ENCODE measurements at regions not wholly inside any gene's neighbourhood (a gene's known extent, or its start where the extent isn't known, plus 50 kb on each side); places are given as distances from the start of the nearest gene placed in this dataset.

GRCh38 chr15:93150910-93151881 is 62.2 kb upstream of the RGMA start:
- TF ChIP-seq, protein P1, sequence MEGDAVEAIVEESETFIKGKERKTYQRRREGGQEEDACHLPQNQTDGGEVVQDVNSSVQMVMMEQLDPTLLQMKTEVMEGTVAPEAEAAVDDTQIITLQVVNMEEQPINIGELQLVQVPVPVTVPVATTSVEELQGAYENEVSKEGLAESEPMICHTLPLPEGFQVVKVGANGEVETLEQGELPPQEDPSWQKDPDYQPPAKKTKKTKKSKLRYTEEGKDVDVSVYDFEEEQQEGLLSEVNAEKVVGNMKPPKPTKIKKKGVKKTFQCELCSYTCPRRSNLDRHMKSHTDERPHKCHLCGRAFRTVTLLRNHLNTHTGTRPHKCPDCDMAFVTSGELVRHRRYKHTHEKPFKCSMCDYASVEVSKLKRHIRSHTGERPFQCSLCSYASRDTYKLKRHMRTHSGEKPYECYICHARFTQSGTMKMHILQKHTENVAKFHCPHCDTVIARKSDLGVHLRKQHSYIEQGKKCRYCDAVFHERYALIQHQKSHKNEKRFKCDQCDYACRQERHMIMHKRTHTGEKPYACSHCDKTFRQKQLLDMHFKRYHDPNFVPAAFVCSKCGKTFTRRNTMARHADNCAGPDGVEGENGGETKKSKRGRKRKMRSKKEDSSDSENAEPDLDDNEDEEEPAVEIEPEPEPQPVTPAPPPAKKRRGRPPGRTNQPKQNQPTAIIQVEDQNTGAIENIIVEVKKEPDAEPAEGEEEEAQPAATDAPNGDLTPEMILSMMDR (IDR thresholded peaks at IDR 0.05): no peak
- Mint-ChIP-seq H3K27ac (no peak overlapping the region), H3K27me3 (ENCODE audit: low read depth, poor library complexity) (peaks cover 16% of the 10 kb centered on the region), H3K9me3 (peaks cover 11% of the 10 kb centered on the region), H3K4me3 (no peak overlapping the region), H3K4me1 (peaks cover 17% of the 10 kb centered on the region), H3K36me3 (ENCODE audit: low read depth) (no peaks in the 10 kb centered on the region)
- DNase-seq: no peak

- Mint-ChIP-seq H3K27me3 (ENCODE audit: low read depth, poor library complexity) (peaks cover 18% of the 10 kb centered on the region), H3K27ac (no peak overlapping the region), H3K9me3 (peaks cover 4% of the 10 kb centered on the region), H3K36me3 (ENCODE audit: low read depth) (no peaks in the 10 kb centered on the region), H3K4me3 (no peak overlapping the region), H3K4me1 (peaks cover 29% of the 10 kb centered on the region)
- no peak for DNase-seq
- TF ChIP-seq, protein P1 (IDR thresholded peaks at IDR 0.05): no peak
Measured at GRCh38 chr15:93146601-93147000, 57.6 kb upstream of the RGMA start.

DNA sequence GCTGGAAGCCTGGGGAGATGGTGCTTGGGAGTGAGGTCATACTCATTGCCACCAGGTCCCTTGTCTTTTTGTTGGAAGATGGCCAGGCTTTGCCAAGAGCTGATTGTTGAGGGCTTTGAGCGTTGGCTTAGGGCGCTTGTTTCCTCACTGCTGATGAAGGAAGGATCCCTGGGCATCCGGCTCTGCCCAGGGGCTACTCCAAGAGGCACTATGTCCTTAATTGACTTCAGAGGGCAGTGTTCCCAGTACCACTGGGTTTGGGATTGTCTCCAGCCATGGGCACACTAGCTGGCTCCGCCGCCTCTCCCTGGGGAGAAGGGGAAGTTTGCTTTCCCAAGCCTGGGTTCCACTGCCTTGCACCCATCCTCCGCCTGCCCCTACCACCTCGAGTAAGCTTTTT is 57.2 kb upstream of the RGMA start:
- Mint-ChIP-seq H3K36me3 (ENCODE audit: low read depth) (no peaks in the 10 kb centered on the region), H3K9me3 (peaks cover 4% of the 10 kb centered on the region), H3K4me1 (peaks cover 25% of the 10 kb centered on the region), H3K27me3 (ENCODE audit: low read depth, poor library complexity) (peaks cover 16% of the 10 kb centered on the region), H3K4me3 (no peak overlapping the region), H3K27ac (no peak overlapping the region)
- TF ChIP-seq, protein P1 (IDR thresholded peaks at IDR 0.05): no peak
- DNase-seq: no peak

DNA sequence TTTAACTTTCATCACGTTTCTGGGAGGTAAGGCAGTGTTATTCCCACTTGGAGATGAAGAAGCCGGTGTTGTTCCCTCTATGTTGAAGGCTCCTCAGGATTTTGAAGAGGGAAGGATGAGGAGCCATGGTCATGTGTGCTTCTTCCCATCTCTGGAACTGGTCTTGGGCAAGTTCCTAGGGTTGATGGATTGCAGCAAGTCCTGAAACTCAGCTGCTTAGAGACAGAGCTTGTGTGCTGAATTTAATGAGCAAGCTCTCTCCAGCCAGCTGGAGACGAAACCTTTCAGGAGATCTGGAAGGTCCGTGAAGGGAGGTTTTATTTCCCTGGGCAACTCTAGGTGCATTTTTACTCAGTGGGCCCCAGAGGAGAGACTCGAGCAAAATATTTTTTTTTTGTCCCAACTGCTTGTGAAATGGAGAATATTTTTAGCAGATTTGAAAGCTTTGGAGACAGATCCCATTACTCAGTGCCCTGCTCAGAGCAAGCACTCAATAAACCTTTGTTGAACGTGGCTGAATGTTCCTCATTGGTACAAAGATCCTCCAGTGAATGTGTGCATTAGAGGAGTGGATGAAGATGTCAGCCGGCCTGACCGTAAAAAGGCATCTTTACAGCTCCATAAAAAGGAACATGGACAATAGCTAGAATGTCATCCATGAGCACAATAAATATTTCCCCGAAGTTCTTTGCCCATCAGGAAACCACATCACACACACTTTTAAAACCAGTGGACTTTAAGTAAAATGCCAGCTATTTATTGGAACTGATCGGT is 55.6 kb upstream of the RGMA start:
- H3K4me3 Mint-ChIP-seq: no peak overlapping the region

DNA sequence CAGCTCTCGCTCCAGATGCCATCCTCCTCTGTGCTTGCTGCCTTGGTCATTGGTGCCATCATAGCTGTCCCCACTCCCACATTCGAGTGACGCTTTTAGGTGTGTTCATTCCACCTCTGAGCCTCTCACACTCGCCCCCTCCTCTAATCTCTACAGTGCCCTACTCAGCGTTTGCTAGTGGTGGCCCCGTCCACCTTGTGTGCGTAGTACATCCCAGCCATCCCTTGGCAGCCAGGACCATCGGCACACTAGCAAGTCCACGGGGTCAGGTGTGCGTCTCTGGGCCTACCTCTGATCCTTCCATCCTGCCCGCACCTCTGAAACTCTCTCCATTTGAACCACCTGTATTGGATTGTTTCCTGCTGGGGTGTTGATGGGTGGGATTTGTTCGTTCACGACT is 54.2 kb upstream of the RGMA start:
- Mint-ChIP-seq H3K9me3 (peaks cover 4% of the 10 kb centered on the region), H3K4me3 (no peak overlapping the region), H3K36me3 (ENCODE audit: low read depth) (no peaks in the 10 kb centered on the region)

More for the DNA sequence above, 55.6 kb upstream of the RGMA start:
- TF ChIP-seq, protein P1 (IDR thresholded peaks at IDR 0.05): no peak
- Mint-ChIP-seq H3K9me3 (peaks cover 4% of the 10 kb centered on the region), H3K27me3 (ENCODE audit: low read depth, poor library complexity) (peaks cover 14% of the 10 kb centered on the region), H3K27ac (peak overlapping the region; percentile 71), H3K4me1 (peaks cover 18% of the 10 kb centered on the region), H3K36me3 (ENCODE audit: low read depth) (no peaks in the 10 kb centered on the region)
- no peak for DNase-seq

More for the DNA sequence above, 54.2 kb upstream of the RGMA start:
- TF ChIP-seq, protein P1 (IDR thresholded peaks at IDR 0.05): no peak
- H3K27ac Mint-ChIP-seq: peak overlapping the region; percentile 84
- peaks cover 8% of the 10 kb centered on the region for H3K27me3 Mint-ChIP-seq (ENCODE audit: low read depth, poor library complexity)
- no peak for DNase-seq
- H3K4me1 Mint-ChIP-seq: peaks cover 28% of the 10 kb centered on the region

Data from nephron progenitor cell (in vitro differentiated cells).